ENCODE measurements at regions not wholly inside any gene's neighbourhood (a gene's known extent, or its start where the extent isn't known, plus 50 kb on each side); places are given as distances from the start of the nearest gene placed in this dataset.

DNA sequence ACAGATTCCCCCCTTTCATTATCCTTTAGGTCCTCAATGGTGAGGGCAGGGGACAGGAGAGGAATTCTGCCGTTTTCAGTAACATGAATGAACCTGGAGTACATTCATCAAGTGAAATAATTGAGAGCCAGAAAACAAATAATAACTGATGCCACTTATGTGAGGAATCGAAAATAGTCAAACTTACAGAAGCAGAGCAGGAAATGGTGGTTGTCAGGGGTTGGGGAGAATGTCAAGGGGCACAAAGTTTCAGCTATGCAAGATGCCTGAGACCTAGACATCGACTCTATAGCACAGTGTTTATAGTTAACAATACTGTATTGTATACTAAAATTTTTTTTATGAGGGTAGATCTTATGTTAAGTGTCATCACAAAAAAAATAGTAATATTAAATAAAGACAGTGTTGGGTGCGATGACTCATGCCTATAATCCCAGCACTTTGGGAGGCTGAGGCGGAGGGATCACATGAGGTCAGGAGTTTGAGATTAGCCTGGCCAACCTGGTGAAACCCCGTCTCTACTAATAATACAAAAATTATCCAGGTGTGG lies 1219.8 kb downstream of the GATA3 start:
- intact Hi-C loops (cut with DNase I): no loop called here
- Histone ChIP-seq H3K36me3 (no peaks in the 10 kb centered on the region), H3K27ac (no peak overlapping the region), H3K4me1 (no peaks in the 10 kb centered on the region), H3K9me3 (no peaks in the 10 kb centered on the region), H3K4me3 (replicated peaks in 1 of 3) (no peak overlapping the region), H3K27me3 (no peaks in the 10 kb centered on the region)
- no peak for DNase-seq
- WGBS, 2 donors: 83 to 84% methylated on average over 6 of the region's 6 CpGs
- TF ChIP-seq POLR2A (IDR thresholded peaks at IDR 0.05) (no peak), CTCF (IDR thresholded peaks at IDR 0.05) (no peak)

GRCh38 chr10:9275861-9276260 lies 1221.4 kb downstream of the GATA3 start:
- TF ChIP-seq CTCF (IDR thresholded peaks at IDR 0.05) (no peak), POLR2A (IDR thresholded peaks at IDR 0.05) (no peak)
- Histone ChIP-seq H3K27me3 (no peaks in the 10 kb centered on the region), H3K4me1 (no peaks in the 10 kb centered on the region), H3K4me3 (replicated peaks in 1 of 3) (no peak overlapping the region), H3K9me3 (no peaks in the 10 kb centered on the region), H3K36me3 (no peaks in the 10 kb centered on the region), H3K27ac (no peak overlapping the region)
- intact Hi-C loops (cut with DNase I): no loop called here
- DNase-seq: no peak
- 87 to 90% methylated on average over 2 of the region's 2 CpGs for WGBS, 2 donors

DNA sequence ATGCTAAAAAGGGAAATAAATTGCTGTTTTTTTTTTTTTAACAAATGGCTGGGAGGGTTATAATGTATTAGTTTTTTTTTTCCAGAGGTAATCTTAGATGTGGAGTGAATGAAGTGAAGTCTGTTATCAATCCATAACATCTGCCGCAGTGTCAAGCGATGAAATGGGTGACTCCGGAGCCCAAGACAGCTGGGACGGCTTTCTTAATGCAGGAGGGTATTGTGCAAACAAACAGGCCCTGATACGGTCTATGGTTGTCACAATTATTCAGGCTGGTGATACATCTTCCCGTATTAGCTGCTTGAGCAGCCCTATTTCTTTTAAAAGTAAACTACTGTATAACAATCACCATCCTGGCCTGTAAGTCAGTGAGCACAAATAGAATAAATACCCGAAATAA lies 1231.2 kb downstream of the GATA3 start:
- Histone ChIP-seq H3K4me3 (replicated peaks in 1 of 3) (no peak overlapping the region), H3K27ac (no peak overlapping the region), H3K36me3 (no peaks in the 10 kb centered on the region), H3K4me1 (no peaks in the 10 kb centered on the region), H3K27me3 (no peaks in the 10 kb centered on the region), H3K9me3 (no peaks in the 10 kb centered on the region)
- 73 to 81% methylated on average over 7 of the region's 7 CpGs for WGBS, 2 donors
- intact Hi-C loops (cut with DNase I): no loop called here
- TF ChIP-seq POLR2A (IDR thresholded peaks at IDR 0.05): no peak
- TF ChIP-seq CTCF (IDR thresholded peaks at IDR 0.05): no peak
- DNase-seq: no peak

DNA sequence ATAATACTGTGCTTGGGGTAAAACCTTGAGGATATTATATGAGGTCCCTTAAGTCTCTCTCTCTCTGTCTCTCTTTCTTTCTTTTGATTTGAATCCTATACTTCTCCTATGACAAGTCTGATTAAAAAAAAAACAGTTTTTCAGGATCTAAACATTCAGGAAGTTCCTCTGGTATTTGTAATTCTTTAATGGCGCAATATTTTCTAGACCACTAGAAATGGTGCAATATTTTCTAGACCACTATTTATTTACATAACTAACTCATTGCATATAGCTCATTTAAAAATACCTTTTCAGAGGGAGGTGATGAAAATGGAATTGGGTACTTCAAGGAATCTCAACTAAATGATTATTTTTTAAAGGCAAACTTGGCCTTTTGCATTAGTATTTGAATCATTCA lies 1235.3 kb downstream of the GATA3 start:
- 91 to 94% methylated on average over 1 of the region's 1 CpG for WGBS, 2 donors
- Histone ChIP-seq H3K27me3 (no peaks in the 10 kb centered on the region), H3K9me3 (no peaks in the 10 kb centered on the region), H3K4me1 (no peaks in the 10 kb centered on the region), H3K27ac (no peak overlapping the region), H3K4me3 (replicated peaks in 1 of 3) (no peak overlapping the region), H3K36me3 (no peaks in the 10 kb centered on the region)
- DNase-seq: no peak
- intact Hi-C loops (cut with DNase I): no loop called here
- no peak for TF ChIP-seq POLR2A (IDR thresholded peaks at IDR 0.05)
- no peak for TF ChIP-seq CTCF (IDR thresholded peaks at IDR 0.05)

DNA sequence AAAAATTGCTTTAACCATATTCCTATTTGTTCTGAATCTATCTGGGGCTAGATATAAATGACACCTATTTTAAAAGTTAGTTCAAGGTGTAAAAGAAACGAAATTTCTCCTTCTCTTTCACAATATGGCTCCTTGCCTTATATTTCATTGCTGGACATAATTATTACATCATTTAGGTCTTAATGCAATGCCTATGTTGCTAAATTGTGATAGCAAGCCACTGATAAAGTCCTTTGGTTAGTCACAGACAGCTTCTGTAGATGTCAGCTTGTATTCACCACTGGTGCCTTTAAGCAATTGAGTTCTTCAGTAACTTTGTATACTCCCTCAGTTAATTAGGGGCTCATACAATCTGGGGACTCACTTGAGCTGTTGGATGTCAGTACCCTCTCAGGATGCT lies 1236.6 kb downstream of the GATA3 start:
- 76 to 80% methylated on average over 1 of the region's 1 CpG for WGBS, 2 donors
- Histone ChIP-seq H3K27me3 (no peaks in the 10 kb centered on the region), H3K27ac (no peak overlapping the region), H3K9me3 (no peaks in the 10 kb centered on the region), H3K36me3 (no peaks in the 10 kb centered on the region), H3K4me3 (replicated peaks in 1 of 3) (no peak overlapping the region), H3K4me1 (no peaks in the 10 kb centered on the region)
- TF ChIP-seq POLR2A (IDR thresholded peaks at IDR 0.05) (no peak), CTCF (IDR thresholded peaks at IDR 0.05) (no peak)
- DNase-seq: no peak
- intact Hi-C loops (cut with DNase I): no loop called here

Data from thyroid gland (tissue), 4 donors.